ENCODE measurements at regions not wholly inside any gene's neighbourhood (a gene's known extent, or its start where the extent isn't known, plus 50 kb on each side); places are given as distances from the start of the nearest gene placed in this dataset.

DNA sequence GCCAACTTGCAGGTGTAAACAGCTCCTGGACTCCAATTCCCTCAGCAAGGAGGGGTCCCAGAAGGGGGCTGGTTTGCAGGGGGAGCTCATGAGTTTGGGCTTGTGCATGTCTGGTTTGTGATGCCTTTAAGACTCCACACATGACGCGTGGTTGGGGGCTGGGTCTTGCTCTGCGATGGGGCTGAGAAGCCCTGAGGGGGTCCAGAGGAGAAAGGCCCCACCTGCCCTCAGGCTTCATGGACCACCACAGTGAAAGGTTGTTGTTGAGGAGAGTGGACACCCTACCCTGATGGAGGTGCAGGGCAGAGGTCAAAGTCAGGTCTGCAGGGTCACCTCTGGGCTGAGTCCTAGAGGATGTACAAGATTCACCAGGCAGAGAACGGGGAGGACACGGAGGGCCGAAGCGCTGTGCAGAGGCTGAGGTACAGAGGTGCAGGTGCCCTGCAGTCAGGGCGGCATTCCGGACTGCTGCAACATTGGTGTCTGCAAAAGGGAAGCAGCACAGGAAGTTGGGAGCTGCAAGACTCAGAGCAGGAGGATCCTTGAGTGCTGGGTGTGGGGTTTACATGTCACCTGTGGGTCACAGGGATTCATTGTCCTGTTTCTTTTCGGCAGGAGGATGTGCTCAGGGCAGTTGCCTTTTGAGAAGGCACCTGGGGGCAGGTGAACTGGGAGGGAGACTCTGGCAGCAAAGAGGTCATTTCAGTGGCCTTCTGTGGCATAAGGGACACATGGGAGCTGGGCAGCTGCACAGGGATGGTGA is 399.4 kb downstream of the PTPRU start:
- TF ChIP-seq REST (IDR thresholded peaks at IDR 0.05; ENCODE audit: insufficient read depth in 1 of 2, low read depth in 2 of 2, low read length in 2 of 2) (no peak), FOXP2 (optimal IDR thresholded peaks at IDR 0.05; ENCODE audit: borderline replicate concordance, extremely low read depth, extremely low read length, insufficient read depth) (no peak), TAF1 (IDR thresholded peaks at IDR 0.05; ENCODE audit: borderline replicate concordance, insufficient read depth, low read length) (no peak), POLR2AphosphoS5 (IDR thresholded peaks at IDR 0.05; ENCODE audit: low read depth, low read length) (no peak), SIN3A (IDR thresholded peaks at IDR 0.05; ENCODE audit: borderline replicate concordance, insufficient read depth, low read length) (no peak)

DNA sequence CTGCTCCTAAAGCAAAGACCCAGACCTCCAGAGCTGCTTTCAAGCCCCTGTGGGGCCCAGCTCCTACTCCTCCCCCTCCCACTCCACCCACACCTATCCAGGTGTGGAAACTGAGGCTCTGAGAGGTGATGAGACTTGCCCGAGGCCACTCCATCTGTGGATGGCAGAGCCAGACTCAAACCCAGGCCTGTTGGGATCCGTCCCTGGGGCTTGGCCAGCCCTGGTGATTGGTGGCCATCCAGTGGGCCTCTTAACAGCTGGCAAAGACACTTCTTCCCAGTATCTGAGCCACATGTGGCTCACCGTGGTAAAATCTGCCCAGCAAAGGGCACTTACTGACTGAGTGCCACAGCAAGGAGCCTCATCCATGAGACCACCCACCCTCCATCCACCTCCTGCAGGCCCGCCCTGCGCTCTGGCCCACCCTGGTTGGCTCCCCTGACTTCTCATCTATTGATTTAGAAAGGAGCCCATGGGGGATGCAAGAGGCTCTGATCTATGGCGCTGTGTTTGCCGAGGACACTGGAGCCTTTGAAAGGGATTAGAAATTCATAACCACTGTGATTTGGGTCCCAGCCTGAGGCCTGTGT is 398.5 kb downstream of the PTPRU start:
- TF ChIP-seq REST (IDR thresholded peaks at IDR 0.05; ENCODE audit: insufficient read depth in 1 of 2, low read depth in 2 of 2, low read length in 2 of 2) (no peak), TAF1 (IDR thresholded peaks at IDR 0.05; ENCODE audit: borderline replicate concordance, insufficient read depth, low read length) (no peak), SIN3A (IDR thresholded peaks at IDR 0.05; ENCODE audit: borderline replicate concordance, insufficient read depth, low read length) (no peak), POLR2AphosphoS5 (IDR thresholded peaks at IDR 0.05; ENCODE audit: low read depth, low read length) (no peak), FOXP2 (optimal IDR thresholded peaks at IDR 0.05; ENCODE audit: borderline replicate concordance, extremely low read depth, extremely low read length, insufficient read depth) (no peak)

DNA sequence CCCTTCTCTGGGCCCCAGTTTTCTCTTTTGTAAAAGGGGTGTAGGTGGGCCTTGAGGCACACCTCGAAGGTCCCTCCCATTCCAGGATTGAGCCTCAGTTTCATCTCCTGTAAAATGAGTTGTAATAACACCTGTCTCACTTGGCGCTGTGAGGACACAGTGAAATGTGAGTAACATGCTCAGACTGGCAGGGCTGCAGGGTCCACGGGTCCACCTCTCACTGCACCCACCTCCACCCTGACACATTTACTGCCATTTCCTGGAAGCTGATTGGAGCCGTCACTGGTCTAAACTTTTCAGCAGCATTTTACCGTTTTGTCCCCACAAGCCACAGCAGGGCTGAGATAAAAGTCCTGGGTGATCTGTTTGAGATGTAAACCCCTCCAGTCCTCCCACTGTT is 398.0 kb downstream of the PTPRU start:
- TF ChIP-seq FOXP2 (optimal IDR thresholded peaks at IDR 0.05; ENCODE audit: borderline replicate concordance, extremely low read depth, extremely low read length, insufficient read depth) (no peak), SIN3A (IDR thresholded peaks at IDR 0.05; ENCODE audit: borderline replicate concordance, insufficient read depth, low read length) (no peak), TAF1 (IDR thresholded peaks at IDR 0.05; ENCODE audit: borderline replicate concordance, insufficient read depth, low read length) (no peak), POLR2AphosphoS5 (IDR thresholded peaks at IDR 0.05; ENCODE audit: low read depth, low read length) (no peak), REST (IDR thresholded peaks at IDR 0.05; ENCODE audit: insufficient read depth in 1 of 2, low read depth in 2 of 2, low read length in 2 of 2) (no peak)

DNA sequence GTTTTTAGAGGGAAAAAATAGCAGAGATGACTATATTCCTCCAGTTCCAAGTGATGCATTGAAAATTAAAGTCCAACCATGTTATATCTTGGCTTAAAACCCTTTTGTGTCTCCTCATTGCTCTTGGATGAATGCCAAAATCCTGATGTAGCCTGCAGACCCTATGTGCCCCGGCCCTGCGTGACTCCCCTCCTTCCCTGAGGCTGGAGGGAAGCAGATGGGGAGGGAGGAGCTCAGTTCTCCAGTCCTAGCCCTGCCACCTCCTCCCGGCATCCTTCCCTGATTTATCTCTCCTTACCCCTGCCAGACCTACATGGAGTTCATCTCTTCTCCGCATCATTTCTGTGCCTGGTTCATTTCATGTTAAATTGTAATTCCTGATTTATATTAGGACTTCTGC is 397.4 kb downstream of the PTPRU start:
- TF ChIP-seq POLR2AphosphoS5 (IDR thresholded peaks at IDR 0.05; ENCODE audit: low read depth, low read length): no peak

DNA sequence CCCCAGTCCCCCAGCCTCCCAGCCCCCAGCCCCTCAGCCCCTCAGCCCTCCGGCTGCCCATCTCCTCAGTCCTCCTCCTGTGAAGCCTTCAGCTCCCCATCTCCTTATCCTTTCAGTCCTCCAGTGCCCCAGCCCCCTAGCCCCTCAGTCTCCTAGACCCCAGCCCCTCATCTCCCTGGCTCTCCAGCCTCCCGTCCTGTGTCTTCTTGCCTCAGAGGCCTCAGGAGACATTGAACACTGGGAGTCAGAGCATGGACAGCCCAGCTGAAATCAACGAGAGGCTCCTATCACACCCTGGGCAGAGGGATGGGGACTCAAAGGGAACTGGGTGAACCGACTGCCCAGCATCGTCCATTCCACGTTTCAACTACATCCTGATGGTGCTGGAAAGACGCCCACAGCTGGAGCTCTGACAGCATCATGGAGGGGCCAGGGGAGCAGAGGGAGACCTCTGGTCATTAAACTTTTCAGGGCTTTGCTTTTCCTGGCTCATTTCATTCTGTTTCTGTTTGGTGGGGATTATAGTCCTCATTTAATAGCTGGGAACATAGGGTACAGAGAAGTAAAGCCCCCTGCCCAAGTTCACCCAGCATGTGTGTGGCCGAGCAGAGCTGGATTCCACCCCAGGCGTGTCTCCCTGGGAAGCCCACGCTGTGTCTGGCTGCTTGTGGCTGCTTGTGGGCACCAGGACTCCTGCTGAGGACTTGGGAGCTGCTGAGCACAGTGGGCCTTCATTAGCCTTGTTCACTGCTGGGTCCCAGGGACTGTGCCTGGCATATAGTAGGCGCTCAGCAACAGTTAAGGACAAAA is 396.7 kb downstream of the PTPRU start:
- TF ChIP-seq REST (IDR thresholded peaks at IDR 0.05; ENCODE audit: insufficient read depth in 1 of 2, low read depth in 2 of 2, low read length in 2 of 2): no peak
- TF ChIP-seq TAF1 (IDR thresholded peaks at IDR 0.05; ENCODE audit: borderline replicate concordance, insufficient read depth, low read length): no peak
- TF ChIP-seq POLR2AphosphoS5 (IDR thresholded peaks at IDR 0.05; ENCODE audit: low read depth, low read length): no peak
- no peak for TF ChIP-seq FOXP2 (optimal IDR thresholded peaks at IDR 0.05; ENCODE audit: borderline replicate concordance, extremely low read depth, extremely low read length, insufficient read depth)
- no peak for TF ChIP-seq SIN3A (IDR thresholded peaks at IDR 0.05; ENCODE audit: borderline replicate concordance, insufficient read depth, low read length)

Measured in PFSK-1 (cell line).